CD1c-positive myeloid dendritic cell (primary cell): ENCODE measurements at regions not wholly inside any gene's neighbourhood (a gene's known extent, or its start where the extent isn't known, plus 50 kb on each side); places are given as distances from the start of the nearest gene placed in this dataset.
"Not testable (repeated sequence)": the region's sequence is repeated elsewhere in the genome, so short reads cannot be mapped to it uniquely, and the experiment has no call there.

Experiments
- DNase-seq: peaks from one replicate; pipeline ENCODE4 v3.0.0-alpha.2; 2016; ENCODE audit errors: extremely low spot score

- DNase-seq = not testable (repeated sequence)
Observed at GRCh38 chr4:45248106-45248505, 521.8 kb upstream of the GNPDA2 start.

GRCh38 chr4:45241976-45242375, 515.6 kb upstream of the GNPDA2 start:
- no peak for DNase-seq

- no peak for DNase-seq
Observed at GRCh38 chr4:45229206-45229605, 502.9 kb upstream of the GNPDA2 start.

GRCh38 chr4:45215976-45216542, 489.7 kb upstream of the GNPDA2 start:
- no peak for DNase-seq

- DNase-seq = not testable (repeated sequence)
Observed at GRCh38 chr4:45208476-45208875, 482.1 kb upstream of the GNPDA2 start.

- DNase-seq = not testable (repeated sequence)
Observed at GRCh38 chr4:45207864-45208331, 481.5 kb upstream of the GNPDA2 start.

GRCh38 chr4:45207241-45207863, 481.0 kb upstream of the GNPDA2 start:
- DNase-seq = not testable (repeated sequence)

GRCh38 chr4:45199736-45200135, 473.4 kb upstream of the GNPDA2 start:
- no peak for DNase-seq

- no peak for DNase-seq
Observed at GRCh38 chr4:45188501-45188900, 462.1 kb upstream of the GNPDA2 start.

GRCh38 chr4:45186249-45186648, 459.9 kb upstream of the GNPDA2 start:
- DNase-seq = no peak

GRCh38 chr4:45183905-45184304, 457.5 kb upstream of the GNPDA2 start:
- DNase-seq = no peak

GRCh38 chr4:45172636-45173035, 446.3 kb upstream of the GNPDA2 start:
- DNase-seq = no peak

- no peak for DNase-seq
Observed at GRCh38 chr4:45160951-45161350, 434.6 kb upstream of the GNPDA2 start.

GRCh38 chr4:45155081-45155777, 428.9 kb upstream of the GNPDA2 start:
- no peak for DNase-seq

GRCh38 chr4:45147866-45148265, 421.5 kb upstream of the GNPDA2 start:
- DNase-seq = no peak

- no peak for DNase-seq
Observed at GRCh38 chr4:45131020-45131419, 404.7 kb upstream of the GNPDA2 start.

GRCh38 chr4:45122406-45122805, 396.1 kb upstream of the GNPDA2 start:
- DNase-seq = no peak

GRCh38 chr4:45121426-45121975, 395.1 kb upstream of the GNPDA2 start:
- DNase-seq = no peak

GRCh38 chr4:45120163-45120562, 393.8 kb upstream of the GNPDA2 start:
- no peak for DNase-seq

GRCh38 chr4:45119376-45119775, 393.0 kb upstream of the GNPDA2 start:
- DNase-seq = no peak

- no peak for DNase-seq
Observed at GRCh38 chr4:45102716-45103115, 376.4 kb upstream of the GNPDA2 start.

GRCh38 chr4:45100956-45101818, 374.8 kb upstream of the GNPDA2 start:
- DNase-seq = no peak
